ENCODE measurements at regions not wholly inside any gene's neighbourhood (a gene's known extent, or its start where the extent isn't known, plus 50 kb on each side); places are given as distances from the start of the nearest gene placed in this dataset.
"Not testable (repeated sequence)": the region's sequence is repeated elsewhere in the genome, so short reads cannot be mapped to it uniquely, and the experiment has no call there.

DNA sequence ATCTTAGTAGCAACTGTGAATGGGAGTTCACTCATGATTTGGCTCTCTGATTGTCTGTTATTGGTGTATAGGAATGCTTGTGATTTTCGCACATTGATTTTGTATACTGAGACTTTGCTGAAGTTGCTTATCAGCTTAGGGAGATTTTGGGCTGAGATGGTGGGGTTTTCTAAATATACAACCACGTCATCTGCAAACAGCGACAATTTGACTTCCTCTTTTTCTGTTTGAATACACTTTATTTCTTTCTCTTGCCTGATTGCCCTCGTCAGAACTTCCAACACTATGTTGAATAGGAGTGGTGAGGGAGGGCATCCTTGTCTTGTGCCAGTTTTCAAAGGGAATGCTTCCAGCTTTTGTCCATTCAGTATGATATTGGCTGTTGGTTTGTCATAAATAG is 1883.1 kb upstream of the TENM3 start:
- DNase-seq, result not testable (repeated sequence)

DNA sequence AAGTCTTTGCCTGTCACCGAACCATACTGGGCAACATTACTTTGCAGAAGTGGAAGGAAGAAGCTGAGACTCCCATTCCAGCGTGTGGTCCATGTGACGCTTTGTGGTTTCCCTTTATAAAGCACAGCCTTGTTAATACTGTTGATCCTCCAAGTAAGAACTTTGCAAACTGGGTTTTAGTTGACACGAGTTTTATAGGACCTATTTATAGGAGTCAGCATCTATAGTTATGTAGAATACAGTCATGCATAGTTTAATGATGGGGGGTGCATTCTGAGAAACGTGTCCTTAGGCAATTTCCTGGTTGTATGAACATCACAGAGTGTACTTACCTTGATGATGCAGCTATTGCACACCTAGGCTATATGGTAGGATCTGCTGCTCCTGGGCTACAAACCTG is 1879.4 kb upstream of the TENM3 start:
- no peak for DNase-seq

DNA sequence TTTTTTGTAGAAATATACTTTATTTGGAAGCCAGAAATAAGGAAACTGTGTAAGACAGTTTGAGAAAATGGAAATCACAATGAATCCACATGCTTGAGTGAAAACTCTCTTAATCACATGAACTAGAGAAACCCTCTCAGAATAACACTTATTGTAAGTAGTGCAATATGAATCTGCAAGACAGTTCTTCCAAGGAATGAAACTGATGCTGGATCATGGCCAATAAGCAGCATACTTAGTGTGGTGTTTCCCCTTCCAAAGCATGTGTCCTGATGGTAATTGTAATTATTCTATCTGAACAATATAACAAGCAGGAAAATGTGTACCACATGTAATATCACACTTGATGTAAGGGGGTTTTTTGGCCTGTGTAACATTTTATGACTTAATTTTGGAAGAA is 1870.5 kb upstream of the TENM3 start:
- DNase-seq, result no peak

DNA sequence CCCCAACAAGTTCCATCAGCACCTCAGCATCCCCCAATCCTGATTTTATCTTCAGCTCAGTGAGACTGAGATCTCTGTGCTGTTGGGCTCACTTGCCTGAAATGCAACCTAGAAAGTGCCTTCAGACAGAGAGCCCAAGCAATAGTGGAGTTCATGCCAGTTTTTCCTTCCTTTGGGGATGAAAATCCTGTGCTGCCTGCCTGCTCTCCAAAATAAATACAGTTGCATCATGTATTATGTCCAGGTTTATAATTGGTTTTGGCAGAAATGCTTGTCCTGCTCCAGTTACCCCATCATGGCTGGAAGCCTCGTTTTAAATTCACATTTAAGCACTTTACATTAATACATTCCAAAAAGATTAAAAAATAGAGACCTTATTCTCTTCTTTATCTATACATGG is 1865.5 kb upstream of the TENM3 start:
- no peak for DNase-seq

DNA sequence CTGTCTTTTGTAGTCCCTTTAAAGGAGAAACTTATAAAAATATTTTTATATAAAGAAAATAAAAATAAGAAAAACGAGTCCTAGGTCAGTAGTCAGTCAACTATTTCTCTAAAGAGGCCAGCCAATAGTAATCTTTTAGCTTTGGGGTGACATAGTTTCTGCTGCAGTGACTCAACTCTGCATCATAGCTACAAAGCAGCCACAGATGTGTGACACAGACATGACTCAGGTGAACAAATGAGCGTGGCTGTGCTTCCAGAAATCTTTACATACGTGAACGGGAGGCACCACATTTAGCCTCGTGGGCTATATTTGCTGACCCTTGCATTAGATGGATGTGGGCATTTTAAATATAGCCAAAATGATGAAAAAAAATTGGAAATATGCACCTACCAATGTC is 1862.5 kb upstream of the TENM3 start:
- DNase-seq, result no peak

DNA sequence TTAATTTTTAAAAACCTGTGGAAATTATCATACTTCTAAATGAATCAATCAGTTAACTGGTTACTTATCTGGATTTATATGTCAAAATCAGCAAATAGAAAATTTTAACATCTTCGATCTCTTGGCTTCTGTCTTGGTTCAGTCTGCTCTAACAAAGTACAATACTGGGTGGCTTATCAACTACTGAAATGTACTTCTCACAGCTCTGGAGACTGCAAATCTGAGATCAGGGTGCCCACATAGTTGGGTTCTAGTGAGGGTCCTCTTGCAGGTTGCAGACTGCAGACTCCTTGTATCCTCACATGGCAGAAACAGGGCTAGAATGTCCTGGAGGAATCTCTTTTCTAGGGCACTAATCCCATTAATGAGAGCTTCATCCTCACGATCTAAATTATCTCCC is 1851.6 kb upstream of the TENM3 start:
- no peak for DNase-seq

DNA sequence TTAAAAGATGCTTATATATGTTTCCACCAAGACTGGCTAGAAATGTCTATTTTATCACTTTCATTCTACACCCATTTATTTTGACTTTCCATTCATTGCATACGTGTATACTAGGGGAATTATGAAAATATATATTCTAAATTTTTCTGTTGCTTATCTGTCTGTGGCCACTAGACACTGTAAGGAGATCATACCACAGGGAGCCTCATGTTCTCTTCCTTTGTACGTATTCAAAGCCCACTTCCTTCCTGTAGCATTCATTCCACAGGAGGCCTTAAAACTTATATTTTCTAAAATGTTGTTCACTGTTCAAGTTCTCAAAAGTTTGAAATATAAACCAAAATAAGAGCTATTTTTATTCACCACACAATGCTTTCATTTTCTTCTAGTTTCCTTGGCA is 1848.9 kb upstream of the TENM3 start:
- DNase-seq, result no peak

DNA sequence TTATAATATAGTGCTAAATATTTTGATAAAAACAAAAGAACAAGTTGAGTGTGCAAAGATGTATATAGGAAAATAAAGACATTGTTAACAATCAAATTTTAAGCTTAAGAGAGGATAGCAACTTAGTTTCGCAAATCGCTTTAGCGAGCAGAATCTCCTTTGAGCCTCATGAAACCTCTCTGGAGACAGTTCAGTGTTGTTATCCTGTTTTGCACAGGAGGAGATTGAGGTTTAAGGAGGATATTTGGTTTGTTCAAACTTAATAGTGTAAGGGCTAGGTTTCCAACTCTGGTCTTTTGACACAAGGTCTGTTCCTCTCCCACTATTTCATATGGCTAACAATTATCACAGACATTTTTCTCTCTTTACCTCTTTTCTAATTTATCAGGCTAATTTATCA is 1848.5 kb upstream of the TENM3 start:
- no peak for DNase-seq

DNA sequence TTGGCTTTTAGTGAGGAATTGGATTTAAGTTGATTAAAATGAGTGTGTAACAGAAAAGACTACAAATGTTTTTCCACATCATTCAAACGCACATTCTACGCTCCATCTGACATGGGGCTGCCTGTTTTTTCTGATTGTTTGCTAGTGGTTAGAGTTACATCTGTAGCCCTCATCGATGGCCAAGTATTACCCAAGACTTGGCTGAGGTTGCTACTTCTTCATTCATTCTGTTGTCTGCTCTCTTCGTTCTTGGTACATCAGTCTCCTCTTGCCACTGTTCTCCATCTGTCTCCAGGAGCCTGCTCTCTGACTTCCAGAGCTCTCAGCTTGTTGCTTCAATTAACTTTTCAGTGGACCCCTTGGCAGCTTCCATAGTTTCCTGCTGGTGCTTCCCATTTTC is 1844.6 kb upstream of the TENM3 start:
- no peak for DNase-seq

DNA sequence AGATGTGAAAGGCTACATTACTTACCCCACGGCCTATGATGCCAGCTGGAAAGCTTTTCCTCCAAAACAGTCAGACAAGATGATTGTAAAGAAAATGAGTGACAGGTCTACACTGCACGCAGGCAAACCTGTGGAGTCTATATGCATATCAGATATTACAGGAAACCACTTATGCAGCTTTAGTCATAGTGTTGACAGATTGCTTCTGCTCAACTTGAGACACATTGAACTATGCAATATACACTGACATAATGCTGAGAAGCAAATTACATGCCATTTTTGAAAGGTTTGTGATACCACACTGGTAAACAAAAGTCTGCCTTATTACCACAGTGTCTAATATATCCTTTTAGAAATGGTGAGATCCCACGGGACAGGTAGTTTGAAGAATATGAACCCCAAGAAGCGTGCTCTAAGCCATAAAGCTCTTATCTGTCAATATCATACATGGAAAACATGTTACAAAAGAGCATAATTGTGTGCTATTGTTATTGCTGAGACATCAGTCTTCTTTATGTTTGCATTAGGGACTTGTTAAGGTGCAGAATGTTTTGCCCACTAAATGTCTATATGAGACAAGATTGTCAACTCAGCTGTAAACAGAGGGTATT is 1835.8 kb upstream of the TENM3 start:
- DNase-seq, result no peak

DNA sequence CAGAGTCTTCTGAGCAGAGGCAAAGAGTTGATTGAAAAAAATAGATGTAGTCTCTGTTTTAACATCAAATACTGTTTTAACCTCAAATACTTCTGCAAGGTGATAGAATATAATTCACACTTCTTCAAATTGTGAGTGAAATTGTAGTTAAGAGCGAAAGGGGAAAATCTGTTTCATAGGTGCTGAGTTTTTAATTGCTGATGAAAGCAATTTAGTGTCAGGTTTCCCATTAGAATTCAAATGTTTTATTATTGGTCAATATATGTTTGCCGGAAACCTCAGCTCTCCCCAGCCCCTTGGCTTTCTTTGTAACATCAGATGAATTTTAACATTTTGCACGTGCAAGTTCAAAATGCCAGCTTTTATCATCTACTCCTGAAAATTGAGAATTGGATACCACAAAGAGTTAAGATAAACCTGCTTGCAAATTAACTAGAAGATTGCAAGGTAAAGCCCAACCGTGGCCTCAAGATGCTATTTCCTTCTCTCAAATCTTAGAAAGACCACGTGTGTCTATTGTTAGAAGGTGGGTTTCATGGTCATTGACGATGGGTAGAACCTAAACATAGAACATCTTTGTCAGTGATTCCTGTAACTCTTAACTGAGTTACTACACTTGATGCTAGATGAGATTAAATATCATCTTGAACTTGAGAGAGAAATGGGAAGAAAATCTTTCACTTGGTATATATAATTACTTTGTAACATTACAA is 1824.2 kb upstream of the TENM3 start:
- no peak for DNase-seq

DNA sequence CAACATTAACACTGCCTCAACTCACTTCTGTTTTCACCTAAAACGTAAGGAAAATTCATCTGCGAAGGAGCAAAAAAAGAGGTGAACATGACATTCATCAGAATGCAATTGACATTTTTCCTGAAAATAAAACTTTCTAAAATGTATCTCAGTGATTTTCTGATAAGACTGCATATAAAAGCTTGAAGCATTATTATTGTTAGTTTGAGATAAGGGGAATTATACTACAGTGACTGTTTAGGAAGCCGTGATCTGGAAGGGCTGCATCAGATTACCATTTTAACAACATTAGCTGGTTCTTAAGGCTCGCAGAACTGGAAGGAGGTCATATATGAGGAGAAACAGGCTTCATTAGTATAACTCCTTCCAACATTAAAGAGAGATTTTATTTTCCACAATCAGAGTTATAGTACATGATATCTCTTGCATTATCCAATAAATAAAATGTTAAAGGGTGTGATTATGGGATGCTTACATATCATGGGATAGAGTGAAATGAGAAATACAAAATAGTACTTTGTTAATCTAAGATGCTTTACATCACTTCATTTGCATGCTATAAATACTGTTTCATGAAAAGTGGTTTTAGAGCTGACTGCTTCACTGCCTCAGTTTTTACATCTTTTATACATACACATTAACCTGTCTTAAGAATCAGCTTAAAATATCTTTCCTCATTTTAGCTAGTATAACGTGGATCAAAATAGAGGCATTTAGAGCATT is 1820.1 kb upstream of the TENM3 start:
- DNase-seq, result no peak

DNA sequence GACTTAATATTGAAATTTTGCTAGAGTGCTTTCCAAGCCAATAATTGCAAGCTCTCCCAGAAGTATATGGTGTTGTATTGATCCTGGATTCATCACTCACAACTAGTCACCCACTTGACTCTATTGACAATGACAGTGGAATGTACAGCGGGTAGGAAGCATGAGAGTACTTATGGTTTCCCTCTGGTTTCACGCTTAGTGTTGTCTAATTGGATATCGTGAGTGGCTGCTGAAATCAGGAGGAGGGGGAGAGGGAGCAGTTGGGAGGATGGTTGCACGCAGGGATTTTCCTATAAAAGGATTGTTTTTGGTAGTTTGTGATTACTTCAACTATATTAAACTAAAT is 1819.5 kb upstream of the TENM3 start:
- DNase-seq, result no peak

DNA sequence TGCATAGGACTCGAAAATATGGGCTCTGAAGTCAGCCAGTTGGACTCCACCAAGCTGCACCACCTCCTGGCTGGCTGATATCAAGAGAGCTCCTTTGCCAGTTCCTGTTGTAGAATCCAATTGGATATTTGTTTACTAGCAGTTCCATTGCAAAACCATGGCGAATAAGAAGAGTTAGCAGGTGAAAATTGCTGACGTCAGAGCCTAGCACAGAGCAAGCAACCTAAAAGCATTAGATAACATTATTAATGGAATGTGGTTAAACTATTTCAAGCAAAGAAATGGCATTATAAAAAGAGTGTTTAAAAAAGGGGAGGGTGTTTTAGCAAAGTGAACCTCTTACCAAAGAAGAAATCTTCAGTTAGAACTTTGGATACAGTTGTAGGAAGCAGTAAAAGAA is 1816.3 kb upstream of the TENM3 start:
- no peak for DNase-seq

DNA sequence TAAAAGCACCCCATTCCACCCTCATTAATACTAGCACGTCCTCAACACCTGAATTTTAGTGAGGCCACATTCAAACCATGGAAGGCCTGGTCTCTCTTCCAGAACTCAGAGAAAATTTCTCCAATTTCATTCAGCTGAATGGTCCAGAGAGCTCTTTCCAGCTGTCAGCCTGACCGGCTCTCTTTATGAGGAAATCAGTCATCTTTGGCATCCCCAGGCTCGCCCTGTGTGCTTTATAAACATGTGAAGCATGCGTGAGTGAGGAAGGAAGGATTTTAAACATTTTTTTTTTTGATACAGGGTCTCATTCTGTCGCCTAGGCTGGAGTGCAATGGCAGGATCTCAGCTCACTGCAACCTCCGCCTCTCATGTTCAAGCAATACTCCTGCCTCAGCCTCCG is 1812.9 kb upstream of the TENM3 start:
- DNase-seq, result no peak

DNA sequence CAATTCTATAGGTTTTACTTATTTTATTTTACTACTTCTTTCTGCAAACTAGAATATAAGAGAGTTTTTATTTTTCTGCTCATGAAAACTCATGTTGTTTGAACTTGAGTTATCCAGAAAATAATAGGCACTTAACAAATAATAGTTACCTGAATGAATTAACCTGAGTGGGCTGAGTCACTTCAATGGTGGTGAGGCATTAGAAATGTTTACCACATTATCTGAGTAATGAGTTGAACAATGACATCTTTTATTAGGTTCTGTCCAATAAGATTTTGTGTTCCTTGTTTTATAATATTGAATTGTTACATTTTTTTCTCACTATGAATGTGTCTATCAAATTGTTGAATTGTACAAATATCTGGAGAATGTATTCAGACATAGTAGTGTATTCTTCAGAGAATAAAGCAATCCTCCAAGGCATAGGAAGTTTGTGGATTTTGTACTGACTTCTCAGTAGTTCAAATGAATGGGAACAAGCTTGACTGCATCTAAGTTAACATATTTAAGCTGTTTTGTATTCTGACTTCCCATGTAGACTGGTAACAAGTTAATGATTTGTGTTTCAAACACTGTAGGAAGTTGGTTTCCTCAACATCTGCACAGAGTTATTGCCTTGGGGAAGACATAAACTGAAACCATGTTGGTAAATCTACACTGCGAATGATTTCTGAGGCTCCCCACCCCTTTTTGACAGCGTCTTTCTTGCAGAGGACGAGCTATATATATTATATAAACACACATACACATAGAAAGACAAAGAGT is 1808.9 kb upstream of the TENM3 start:
- no peak for DNase-seq

DNA sequence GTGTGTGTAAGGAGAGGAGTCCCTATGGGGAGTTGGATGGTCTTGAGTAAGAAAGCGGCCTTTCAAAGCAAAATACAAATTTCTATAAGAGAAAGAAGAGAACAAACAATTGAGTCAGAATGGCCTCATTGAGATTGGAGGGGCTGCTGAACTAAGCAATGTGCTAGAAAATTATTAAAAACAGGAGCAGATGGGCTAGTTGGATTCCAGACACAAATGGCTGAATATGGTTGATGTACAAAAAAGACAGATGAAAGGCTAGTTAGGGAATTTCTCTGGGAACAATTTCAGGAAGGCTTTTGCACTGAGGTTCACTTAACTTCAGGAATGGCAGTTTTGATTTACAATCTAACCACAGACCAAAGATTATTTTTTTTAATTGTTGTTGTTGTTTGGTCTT is 1806.8 kb upstream of the TENM3 start:
- DNase-seq, result no peak

DNA sequence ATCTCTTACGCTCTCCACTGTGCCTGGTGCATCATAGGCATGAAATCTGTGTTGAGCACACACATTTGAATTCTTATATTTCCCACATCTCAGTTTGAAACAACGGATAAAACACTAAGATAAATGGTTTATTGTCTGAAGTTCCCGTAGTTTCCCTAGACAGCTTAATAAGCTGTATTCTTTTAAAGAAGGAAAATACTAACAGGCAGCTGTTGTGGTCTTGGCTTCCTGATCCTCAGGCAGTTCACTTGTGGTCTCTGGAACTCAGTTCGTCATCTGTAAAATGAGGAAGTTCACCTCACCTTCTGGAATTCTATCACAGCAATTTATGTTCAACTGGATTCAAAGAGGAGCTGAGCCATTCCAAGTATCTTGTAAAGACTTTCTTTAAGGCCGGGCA is 1805.6 kb upstream of the TENM3 start:
- no peak for DNase-seq

DNA sequence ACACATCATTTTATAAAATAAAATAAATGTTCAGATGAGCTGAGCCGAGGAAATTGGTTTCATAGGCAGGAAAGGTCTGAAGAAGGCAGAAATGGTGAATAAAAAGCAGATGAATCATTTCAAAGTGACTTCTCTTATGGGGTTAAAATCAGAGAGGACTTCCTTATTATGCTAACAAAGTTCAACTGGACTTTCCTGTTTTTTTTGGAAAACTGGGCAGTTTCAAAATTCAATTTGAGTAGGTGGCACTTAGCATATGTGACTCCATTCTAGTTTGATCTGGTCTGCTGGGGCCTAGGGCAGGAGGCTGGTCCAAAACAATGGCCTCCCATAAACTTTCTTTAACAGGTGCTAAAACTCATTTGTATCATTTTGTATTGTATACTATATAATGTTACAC is 1794.9 kb upstream of the TENM3 start:
- DNase-seq, result no peak

DNA sequence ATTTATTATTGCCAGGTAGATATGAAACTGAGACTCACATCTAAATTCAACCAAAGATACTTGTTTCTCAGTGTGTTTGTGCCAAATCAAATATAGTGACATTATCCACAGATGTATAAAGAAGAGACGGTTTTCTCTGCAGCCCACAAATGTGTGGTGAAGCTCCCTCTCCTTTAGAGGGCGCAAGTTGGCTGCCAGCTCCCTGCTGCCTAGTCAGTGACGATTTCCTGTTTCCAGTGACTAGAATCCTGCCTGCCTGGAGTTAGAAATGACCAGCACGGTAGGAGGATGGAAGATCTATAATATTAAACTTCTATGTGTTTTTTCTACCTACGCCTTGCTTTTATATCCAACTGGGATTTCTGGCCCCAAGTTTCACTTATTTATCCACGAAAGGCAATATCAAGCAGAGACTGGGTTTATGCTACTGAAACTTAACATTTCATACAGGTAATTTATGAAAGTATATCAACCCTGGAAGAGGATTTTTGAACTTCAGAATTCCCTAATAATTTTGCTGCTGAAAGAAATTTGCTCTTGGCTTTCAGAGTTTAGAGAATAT is 1793.7 kb upstream of the TENM3 start:
- no peak for DNase-seq

DNA sequence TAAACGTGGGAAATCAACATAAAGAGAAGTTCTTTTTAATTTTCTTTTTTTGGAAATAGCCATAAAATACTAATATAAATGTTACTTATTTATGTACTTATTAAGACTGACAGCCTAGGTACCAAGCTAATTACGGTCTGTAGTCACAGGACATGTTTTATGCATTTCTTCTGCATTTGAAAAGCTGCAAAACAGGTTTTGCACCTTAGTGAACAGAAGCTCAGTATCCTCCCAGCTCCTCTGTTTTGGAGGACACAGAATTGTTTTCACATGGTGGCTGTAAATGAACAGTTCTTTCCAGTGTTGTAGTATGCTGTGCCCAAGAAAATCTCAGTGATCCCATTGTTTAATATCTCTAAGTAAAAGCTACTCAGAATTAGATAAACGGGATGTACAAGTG is 1788.0 kb upstream of the TENM3 start:
- no peak for DNase-seq

DNA sequence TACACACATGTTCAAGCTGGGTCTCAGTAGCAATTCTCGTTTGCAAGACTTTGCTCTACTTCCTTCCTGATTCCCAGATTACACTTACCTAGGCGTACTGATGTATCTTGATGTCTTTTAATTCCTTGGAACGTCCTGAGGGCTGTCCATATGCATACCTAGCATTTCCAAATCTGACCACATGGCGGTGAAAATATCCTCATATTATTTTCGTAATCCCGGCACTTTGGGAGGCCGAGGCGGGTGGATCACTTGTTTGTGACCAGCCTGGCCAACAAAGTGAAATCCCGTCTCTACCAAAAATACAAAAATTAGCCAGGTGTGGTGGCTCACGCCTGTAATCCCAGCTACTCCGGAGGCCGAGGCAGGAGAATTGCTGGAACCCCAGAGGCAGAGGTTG is 1786.3 kb upstream of the TENM3 start:
- no peak for DNase-seq

DNA sequence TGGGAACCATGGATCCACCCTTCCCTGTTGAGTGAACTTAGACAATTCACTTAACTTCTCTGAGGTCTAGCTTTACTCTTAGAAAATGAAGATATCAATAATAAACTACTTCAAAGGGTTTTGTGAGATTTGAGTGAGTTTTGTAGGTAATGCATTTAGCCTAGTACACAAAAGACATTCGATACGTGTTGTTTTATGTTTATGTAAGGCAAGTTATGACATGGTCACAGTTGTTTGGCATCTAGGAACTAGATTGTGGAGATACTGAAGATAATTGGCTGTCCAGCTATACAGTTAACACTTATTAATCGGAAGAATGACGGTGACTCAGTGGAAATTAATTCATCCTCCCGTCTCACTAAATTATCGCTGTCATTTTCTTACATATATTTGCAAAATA is 1781.1 kb upstream of the TENM3 start:
- DNase-seq, result no peak

DNA sequence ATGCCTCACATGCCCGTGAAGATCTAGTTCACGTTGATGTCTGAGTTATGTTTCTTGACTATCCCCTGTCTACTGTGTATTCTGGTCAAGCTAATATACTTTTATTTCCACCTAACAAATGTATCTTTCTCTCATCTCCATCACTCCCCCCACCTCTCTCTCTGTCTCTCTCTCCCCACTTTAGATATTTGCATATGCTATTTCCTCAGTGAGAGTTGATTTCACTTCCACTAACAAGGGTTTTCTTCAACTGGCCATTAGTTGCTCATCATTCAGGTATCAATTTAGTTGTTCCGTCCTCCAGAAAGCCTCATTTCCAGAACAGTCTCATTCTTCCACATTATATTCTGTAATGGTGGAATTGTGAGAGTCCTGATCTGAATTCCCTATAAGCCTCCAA is 1777.8 kb upstream of the TENM3 start:
- no peak for DNase-seq

Measured in activated gamma-delta T cell treated with Interleukin-2 at 50 U/mL for 16 hours (primary cell).